ENCODE measurements at regions not wholly inside any gene's neighbourhood (a gene's known extent, or its start where the extent isn't known, plus 50 kb on each side); places are given as distances from the start of the nearest gene placed in this dataset.

- TF ChIP-seq FOSL1 (IDR thresholded peaks at IDR 0.05; ENCODE audit: insufficient read depth, low read depth, low read length), result no peak
- no peak for TF ChIP-seq POLR2AphosphoS5 (IDR thresholded peaks at IDR 0.05; ENCODE audit: low read depth, low read length)
- no peak for TF ChIP-seq HDAC6 (IDR thresholded peaks at IDR 0.05; ENCODE audit: low read depth, low read length)
- TF ChIP-seq TAF1 (IDR thresholded peaks at IDR 0.05; ENCODE audit: low read depth, low read length), result no peak
- TF ChIP-seq RBBP5 (IDR thresholded peaks at IDR 0.05; ENCODE audit: borderline replicate concordance, low read depth, low read length), result no peak
Observed at GRCh38 chr20:60171738-60172137, 213.5 kb downstream of the CDH26 start (continued).

Measured in H1 (cell line).